NCI-H1436 (cell line): ENCODE measurements at regions not wholly inside any gene's neighbourhood (a gene's known extent, or its start where the extent isn't known, plus 50 kb on each side); places are given as distances from the start of the nearest gene placed in this dataset.

Experiments
- DNase-seq: peaks from one replicate; lab custom pipeline; 2025; lab: John Stamatoyannopoulos, UW

- DNase-seq, result no peak
Measured at GRCh38 chr15:70505936-70506912, 257.1 kb downstream of the UACA start.

- no peak for DNase-seq
Measured at GRCh38 chr15:70505411-70505919, 257.9 kb downstream of the UACA start.

GRCh38 chr15:70504988-70505387 lies 258.4 kb downstream of the UACA start:
- no peak for DNase-seq

- no peak for DNase-seq
Measured at GRCh38 chr15:70504299-70504951, 258.9 kb downstream of the UACA start.

- no peak for DNase-seq
Measured at GRCh38 chr15:70503798-70504298, 259.5 kb downstream of the UACA start.

- DNase-seq, result no peak
Measured at GRCh38 chr15:70503073-70503745, 260.1 kb downstream of the UACA start.

- DNase-seq, result no peak
Measured at GRCh38 chr15:70502529-70502928, 260.8 kb downstream of the UACA start.

GRCh38 chr15:70501849-70502248 lies 261.5 kb downstream of the UACA start:
- no peak for DNase-seq

GRCh38 chr15:70501121-70501727 lies 262.1 kb downstream of the UACA start:
- no peak for DNase-seq

- DNase-seq, result no peak
Measured at GRCh38 chr15:70499791-70500190, 263.6 kb downstream of the UACA start.

GRCh38 chr15:70498096-70498626 lies 265.2 kb downstream of the UACA start:
- no peak for DNase-seq

- no peak for DNase-seq
Measured at GRCh38 chr15:70497661-70498060, 265.7 kb downstream of the UACA start.

- no peak for DNase-seq
Measured at GRCh38 chr15:70495991-70496599, 267.3 kb downstream of the UACA start.

GRCh38 chr15:70494852-70495571 lies 268.3 kb downstream of the UACA start:
- no peak for DNase-seq

GRCh38 chr15:70494517-70494851 lies 268.9 kb downstream of the UACA start:
- no peak for DNase-seq

- DNase-seq, result no peak
Measured at GRCh38 chr15:70493787-70494516, 269.4 kb downstream of the UACA start.

GRCh38 chr15:70493376-70493775 lies 270.0 kb downstream of the UACA start:
- no peak for DNase-seq

- no peak for DNase-seq
Measured at GRCh38 chr15:70492240-70493177, 270.8 kb downstream of the UACA start.

- DNase-seq, result no peak
Measured at GRCh38 chr15:70491641-70492040, 271.7 kb downstream of the UACA start.
